ENCODE measurements at regions not wholly inside any gene's neighbourhood (a gene's known extent, or its start where the extent isn't known, plus 50 kb on each side); places are given as distances from the start of the nearest gene placed in this dataset.
"Not testable (repeated sequence)": the region's sequence is repeated elsewhere in the genome, so short reads cannot be mapped to it uniquely, and the experiment has no call there.

- no peak for DNase-seq (ENCODE audit: low spot score)
Observed at GRCh38 chr7:82701949-82702348, 258.4 kb upstream of the CACNA2D1 start.

GRCh38 chr7:82700741-82701140, 257.2 kb upstream of the CACNA2D1 start:
- no peak for DNase-seq (ENCODE audit: low spot score)

- peak; percentile 47 for DNase-seq (ENCODE audit: low spot score)
Observed at GRCh38 chr7:82699773-82700186, 256.2 kb upstream of the CACNA2D1 start.

GRCh38 chr7:82697897-82698296, 254.3 kb upstream of the CACNA2D1 start:
- no peak for DNase-seq (ENCODE audit: low spot score)

GRCh38 chr7:82696631-82697030, 253.1 kb upstream of the CACNA2D1 start:
- no peak for DNase-seq (ENCODE audit: low spot score)

GRCh38 chr7:82694022-82694421, 250.4 kb upstream of the CACNA2D1 start:
- DNase-seq (ENCODE audit: low spot score): no peak

GRCh38 chr7:82690929-82691328, 247.4 kb upstream of the CACNA2D1 start:
- DNase-seq (ENCODE audit: low spot score): no peak

- no peak for DNase-seq (ENCODE audit: low spot score)
Observed at GRCh38 chr7:82685214-82685613, 241.6 kb upstream of the CACNA2D1 start.

- DNase-seq (ENCODE audit: low spot score): no peak
Observed at GRCh38 chr7:82678716-82679115, 235.1 kb upstream of the CACNA2D1 start.

- no peak for DNase-seq (ENCODE audit: low spot score)
Observed at GRCh38 chr7:82678259-82678658, 234.7 kb upstream of the CACNA2D1 start.

- DNase-seq (ENCODE audit: low spot score): peak; percentile 42
Observed at GRCh38 chr7:82677493-82677892, 233.9 kb upstream of the CACNA2D1 start.

- DNase-seq (ENCODE audit: low spot score): no peak
Observed at GRCh38 chr7:82676777-82677463, 233.3 kb upstream of the CACNA2D1 start.

GRCh38 chr7:82675396-82675795, 231.8 kb upstream of the CACNA2D1 start:
- DNase-seq (ENCODE audit: low spot score): no peak

GRCh38 chr7:82674268-82674667, 230.7 kb upstream of the CACNA2D1 start:
- no peak for DNase-seq (ENCODE audit: low spot score)

GRCh38 chr7:82672078-82672477, 228.5 kb upstream of the CACNA2D1 start:
- DNase-seq (ENCODE audit: low spot score): no peak

GRCh38 chr7:82669141-82669540, 225.6 kb upstream of the CACNA2D1 start:
- no peak for DNase-seq (ENCODE audit: low spot score)

GRCh38 chr7:82668676-82669075, 225.1 kb upstream of the CACNA2D1 start:
- DNase-seq (ENCODE audit: low spot score): no peak

- no peak for DNase-seq (ENCODE audit: low spot score)
Observed at GRCh38 chr7:82665966-82666507, 222.5 kb upstream of the CACNA2D1 start.

GRCh38 chr7:82655965-82656364, 212.4 kb upstream of the CACNA2D1 start:
- DNase-seq (ENCODE audit: low spot score): no peak

- DNase-seq (ENCODE audit: low spot score): not testable (repeated sequence)
Observed at GRCh38 chr7:82650095-82650494, 206.5 kb upstream of the CACNA2D1 start.

- DNase-seq (ENCODE audit: low spot score): no peak
Observed at GRCh38 chr7:82633592-82633991, 190.0 kb upstream of the CACNA2D1 start.

GRCh38 chr7:82631998-82632397, 188.4 kb upstream of the CACNA2D1 start:
- no peak for DNase-seq (ENCODE audit: low spot score)

GRCh38 chr7:82629583-82629982, 186.0 kb upstream of the CACNA2D1 start:
- no peak for DNase-seq (ENCODE audit: low spot score)

- DNase-seq (ENCODE audit: low spot score): no peak
Observed at GRCh38 chr7:82625377-82625776, 181.8 kb upstream of the CACNA2D1 start.

Data from kidney capillary endothelial cell (primary cell).